Activated CD8-positive, alpha-beta T cell treated with anti-CD3 and anti-CD28 coated beads for 36 hours (primary cell): ENCODE measurements at regions not wholly inside any gene's neighbourhood (a gene's known extent, or its start where the extent isn't known, plus 50 kb on each side); places are given as distances from the start of the nearest gene placed in this dataset.
"Not testable (repeated sequence)": the region's sequence is repeated elsewhere in the genome, so short reads cannot be mapped to it uniquely, and the experiment has no call there.

Source experiments
- ATAC-seq: fragments of 200-7000 bp; cut with Tn5 transposase; one replicate; pipeline ENCODE4 v1.10.0; 2021; ENCODE audit warnings: mild to moderate bottlenecking, moderate library complexity
- CTCF ChIA-PET: fragments of 350-600 bp; sonication (Branson Sonifier 250); formaldehyde crosslinking; loops from one replicate; lab custom pipeline; 2021; ENCODE audit warnings: antibody characterized with exemption; lab: Charles Lee
- POLR2A ChIA-PET: fragments of 350-600 bp; sonication (Branson Sonifier 250); formaldehyde crosslinking; loops from one replicate; lab custom pipeline; 2021; ENCODE audit warnings: antibody characterized with exemption; lab: Charles Lee
- DNase-seq: peaks from one replicate; pipeline ENCODE4 v3.0.0-alpha.2; 2020
- H3K27ac Mint-ChIP-seq: one replicate; pipeline ENCODE4 v1.8.0; 2021; ENCODE audit warnings: mild to moderate bottlenecking, mixed read lengths
- H3K27me3 Mint-ChIP-seq: one replicate; pipeline ENCODE4 v1.8.0; 2021; ENCODE audit warnings: mixed read lengths
- H3K36me3 Mint-ChIP-seq: one replicate; pipeline ENCODE4 v1.8.0; 2021; ENCODE audit warnings: low read depth, mixed read lengths
- H3K4me1 Mint-ChIP-seq: one replicate; pipeline ENCODE4 v1.8.0; 2021; ENCODE audit warnings: low read depth, mixed read lengths
- H3K4me3 Mint-ChIP-seq: one replicate; pipeline ENCODE4 v1.8.0; 2021; ENCODE audit warnings: mild to moderate bottlenecking, moderate library complexity, mixed read lengths
- H3K9me3 Mint-ChIP-seq: one replicate; pipeline ENCODE4 v1.8.0; 2021; ENCODE audit warnings: mixed read lengths
- CTCF ChIP-seq: fragments of 200-600 bp; IDR thresholded peaks from one replicate; pipeline ENCODE4 v1.8.0; 2022; ENCODE audit warnings: antibody characterized with exemption, mild to moderate bottlenecking
- intact Hi-C: fragments of 100-400 bp; cut with micrococcal nuclease; formaldehyde crosslinking; loops from one replicate; pipeline ENCODE4 v1.10.0; 2022

GRCh38 chr3:61429106-61429505, 132.3 kb upstream of the PTPRG start:
- ATAC-seq (no peak), DNase-seq (no peak)
- no peaks in the 10 kb centered on the region for H3K36me3 Mint-ChIP-seq
- POLR2A ChIA-PET = no interaction called here
- intact Hi-C loops = no loop called here
- no peak for TF ChIP-seq CTCF
- CTCF ChIA-PET = interaction anchor here (1.1 kb wide), 1 partner anchor 47 kb away, joined by 3 read pairs; no protein-coding TSS in a partner anchor
- no peak overlapping the region for H3K4me3 Mint-ChIP-seq
- peaks cover 1% of the 10 kb centered on the region for H3K27me3 Mint-ChIP-seq
- H3K27ac Mint-ChIP-seq = no peak overlapping the region
- no peaks in the 10 kb centered on the region for H3K9me3 Mint-ChIP-seq
- H3K4me1 Mint-ChIP-seq = no peaks in the 10 kb centered on the region

GRCh38 chr3:61434901-61435300, 126.5 kb upstream of the PTPRG start:
- H3K27ac Mint-ChIP-seq, H3K4me3 Mint-ChIP-seq, H3K27me3 Mint-ChIP-seq, ATAC-seq, DNase-seq, CTCF ChIA-PET, intact Hi-C loops, POLR2A ChIA-PET, H3K36me3 Mint-ChIP-seq, H3K9me3 Mint-ChIP-seq, H3K4me1 Mint-ChIP-seq: not testable (repeated sequence)

GRCh38 chr3:61435361-61435760, 126.0 kb upstream of the PTPRG start:
- CTCF ChIA-PET, H3K4me1 Mint-ChIP-seq, POLR2A ChIA-PET, H3K4me3 Mint-ChIP-seq, H3K36me3 Mint-ChIP-seq, ATAC-seq, H3K27ac Mint-ChIP-seq, intact Hi-C loops, H3K27me3 Mint-ChIP-seq, DNase-seq, H3K9me3 Mint-ChIP-seq: not testable (repeated sequence)

GRCh38 chr3:61438253-61439121, 122.9 kb upstream of the PTPRG start:
- DNase-seq (no peak), ATAC-seq (no peak)
- intact Hi-C loops = no loop called here
- no peak for TF ChIP-seq CTCF
- Mint-ChIP-seq H3K4me1 (no peaks in the 10 kb centered on the region), H3K9me3 (peaks cover 3% of the 10 kb centered on the region), H3K4me3 (no peak overlapping the region), H3K27me3 (peaks cover 5% of the 10 kb centered on the region), H3K36me3 (no peaks in the 10 kb centered on the region), H3K27ac (no peak overlapping the region)
- POLR2A ChIA-PET = no interaction called here
- CTCF ChIA-PET = no interaction called here

- DNase-seq (no peak), ATAC-seq (no peak)
- Mint-ChIP-seq H3K4me1 (no peaks in the 10 kb centered on the region), H3K9me3 (peaks cover 3% of the 10 kb centered on the region), H3K4me3 (no peak overlapping the region), H3K36me3 (no peaks in the 10 kb centered on the region), H3K27me3 (peaks cover 7% of the 10 kb centered on the region), H3K27ac (no peak overlapping the region)
- ChIA-PET CTCF (no interaction called here), POLR2A (no interaction called here)
- intact Hi-C loops = no loop called here
- TF ChIP-seq CTCF = no peak
Observed at GRCh38 chr3:61439122-61439458, 122.3 kb upstream of the PTPRG start.

GRCh38 chr3:61442696-61443095, 118.7 kb upstream of the PTPRG start:
- ChIA-PET POLR2A (no interaction called here), CTCF (no interaction called here)
- ATAC-seq (no peak), DNase-seq (no peak)
- no peaks in the 10 kb centered on the region for H3K36me3 Mint-ChIP-seq
- H3K4me3 Mint-ChIP-seq = no peak overlapping the region
- no peak overlapping the region for H3K27ac Mint-ChIP-seq
- intact Hi-C loops = no loop called here
- H3K9me3 Mint-ChIP-seq = no peaks in the 10 kb centered on the region
- no peaks in the 10 kb centered on the region for H3K4me1 Mint-ChIP-seq
- peaks cover 7% of the 10 kb centered on the region for H3K27me3 Mint-ChIP-seq
- no peak for TF ChIP-seq CTCF
